ENCODE measurements at regions not wholly inside any gene's neighbourhood (a gene's known extent, or its start where the extent isn't known, plus 50 kb on each side); places are given as distances from the start of the nearest gene placed in this dataset.

DNA sequence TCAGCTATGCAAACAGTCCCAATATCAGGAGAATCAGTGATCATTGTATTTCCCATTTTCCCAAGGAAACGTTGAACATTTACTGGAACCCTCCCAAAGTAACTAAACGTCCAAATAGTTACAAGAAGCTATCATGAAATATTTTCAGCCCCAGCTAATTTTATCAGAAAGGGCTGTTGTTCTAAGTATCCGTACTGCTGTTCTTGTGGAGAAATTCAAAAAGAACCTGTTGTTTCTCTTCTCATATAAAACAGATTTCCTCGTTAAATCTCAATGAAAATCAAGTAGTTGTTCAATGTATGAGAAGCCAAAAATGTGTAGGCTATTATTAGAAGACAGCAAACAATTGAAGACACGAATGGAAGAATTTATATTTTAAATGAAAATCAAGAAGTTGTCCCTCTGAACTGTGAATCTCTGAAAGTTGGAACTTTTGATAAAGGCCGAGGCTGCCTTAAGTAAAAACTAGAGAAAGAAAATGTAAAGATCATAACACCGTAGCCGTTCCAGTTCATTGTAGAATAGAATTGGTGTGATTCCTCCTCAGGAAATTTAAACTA, 107.7 kb downstream of the HFE start:
- CTCF ChIA-PET: interaction anchor here (0.7 to 2.0 kb wide), 2 partner anchors 19 to 107 kb away, joined by 3 to 4 read pairs; no protein-coding TSS in a partner anchor
- WGBS (ENCODE audit: low lambda C conversion rate): 7% methylated on average over 8 of the region's 8 CpGs
- TF ChIP-seq, protein P1, sequence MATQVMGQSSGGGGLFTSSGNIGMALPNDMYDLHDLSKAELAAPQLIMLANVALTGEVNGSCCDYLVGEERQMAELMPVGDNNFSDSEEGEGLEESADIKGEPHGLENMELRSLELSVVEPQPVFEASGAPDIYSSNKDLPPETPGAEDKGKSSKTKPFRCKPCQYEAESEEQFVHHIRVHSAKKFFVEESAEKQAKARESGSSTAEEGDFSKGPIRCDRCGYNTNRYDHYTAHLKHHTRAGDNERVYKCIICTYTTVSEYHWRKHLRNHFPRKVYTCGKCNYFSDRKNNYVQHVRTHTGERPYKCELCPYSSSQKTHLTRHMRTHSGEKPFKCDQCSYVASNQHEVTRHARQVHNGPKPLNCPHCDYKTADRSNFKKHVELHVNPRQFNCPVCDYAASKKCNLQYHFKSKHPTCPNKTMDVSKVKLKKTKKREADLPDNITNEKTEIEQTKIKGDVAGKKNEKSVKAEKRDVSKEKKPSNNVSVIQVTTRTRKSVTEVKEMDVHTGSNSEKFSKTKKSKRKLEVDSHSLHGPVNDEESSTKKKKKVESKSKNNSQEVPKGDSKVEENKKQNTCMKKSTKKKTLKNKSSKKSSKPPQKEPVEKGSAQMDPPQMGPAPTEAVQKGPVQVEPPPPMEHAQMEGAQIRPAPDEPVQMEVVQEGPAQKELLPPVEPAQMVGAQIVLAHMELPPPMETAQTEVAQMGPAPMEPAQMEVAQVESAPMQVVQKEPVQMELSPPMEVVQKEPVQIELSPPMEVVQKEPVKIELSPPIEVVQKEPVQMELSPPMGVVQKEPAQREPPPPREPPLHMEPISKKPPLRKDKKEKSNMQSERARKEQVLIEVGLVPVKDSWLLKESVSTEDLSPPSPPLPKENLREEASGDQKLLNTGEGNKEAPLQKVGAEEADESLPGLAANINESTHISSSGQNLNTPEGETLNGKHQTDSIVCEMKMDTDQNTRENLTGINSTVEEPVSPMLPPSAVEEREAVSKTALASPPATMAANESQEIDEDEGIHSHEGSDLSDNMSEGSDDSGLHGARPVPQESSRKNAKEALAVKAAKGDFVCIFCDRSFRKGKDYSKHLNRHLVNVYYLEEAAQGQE (IDR thresholded peaks at IDR 0.05; ENCODE audit: low read depth, low read length): no peak
- TF ChIP-seq MXI1 (IDR thresholded peaks at IDR 0.05; ENCODE audit: low read depth, low read length): no peak
- TF ChIP-seq EP300 (IDR thresholded peaks at IDR 0.05; ENCODE audit: borderline replicate concordance in 1 of 2, low read depth in 1 of 2, low read length in 1 of 2): no peak
- TF ChIP-seq RCOR1 (IDR thresholded peaks at IDR 0.05; ENCODE audit: low read length): no peak
- TF ChIP-seq CHD2 (IDR thresholded peaks at IDR 0.05; ENCODE audit: low read length, partially characterized antibody): no peak
- TF ChIP-seq FOXM1 (IDR thresholded peaks at IDR 0.05; ENCODE audit: low read depth): no peak
- no peak for TF ChIP-seq NFIC (IDR thresholded peaks at IDR 0.05; ENCODE audit: borderline replicate concordance)
- TF ChIP-seq ELF1 (IDR thresholded peaks at IDR 0.05): no peak
- TF ChIP-seq YY1 (IDR thresholded peaks at IDR 0.05; ENCODE audit: low read depth): no peak
- no peak for TF ChIP-seq MEF2A (IDR thresholded peaks at IDR 0.05; ENCODE audit: borderline replicate concordance, low read depth)
- TF ChIP-seq TEAD4 (IDR thresholded peaks at IDR 0.05; ENCODE audit: borderline replicate concordance, insufficient read depth): no peak
- TF ChIP-seq JUND (IDR thresholded peaks at IDR 0.05): no peak
- TF ChIP-seq, protein P2, sequence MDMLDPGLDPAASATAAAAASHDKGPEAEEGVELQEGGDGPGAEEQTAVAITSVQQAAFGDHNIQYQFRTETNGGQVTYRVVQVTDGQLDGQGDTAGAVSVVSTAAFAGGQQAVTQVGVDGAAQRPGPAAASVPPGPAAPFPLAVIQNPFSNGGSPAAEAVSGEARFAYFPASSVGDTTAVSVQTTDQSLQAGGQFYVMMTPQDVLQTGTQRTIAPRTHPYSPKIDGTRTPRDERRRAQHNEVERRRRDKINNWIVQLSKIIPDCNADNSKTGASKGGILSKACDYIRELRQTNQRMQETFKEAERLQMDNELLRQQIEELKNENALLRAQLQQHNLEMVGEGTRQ (IDR thresholded peaks at IDR 0.05; ENCODE audit: borderline replicate concordance, low read depth, low read length): no peak
- TF ChIP-seq, protein P3, sequence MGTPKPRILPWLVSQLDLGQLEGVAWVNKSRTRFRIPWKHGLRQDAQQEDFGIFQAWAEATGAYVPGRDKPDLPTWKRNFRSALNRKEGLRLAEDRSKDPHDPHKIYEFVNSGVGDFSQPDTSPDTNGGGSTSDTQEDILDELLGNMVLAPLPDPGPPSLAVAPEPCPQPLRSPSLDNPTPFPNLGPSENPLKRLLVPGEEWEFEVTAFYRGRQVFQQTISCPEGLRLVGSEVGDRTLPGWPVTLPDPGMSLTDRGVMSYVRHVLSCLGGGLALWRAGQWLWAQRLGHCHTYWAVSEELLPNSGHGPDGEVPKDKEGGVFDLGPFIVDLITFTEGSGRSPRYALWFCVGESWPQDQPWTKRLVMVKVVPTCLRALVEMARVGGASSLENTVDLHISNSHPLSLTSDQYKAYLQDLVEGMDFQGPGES (IDR thresholded peaks at IDR 0.05; ENCODE audit: low read depth, low read length): no peak
- no peak for TF ChIP-seq POLR2AphosphoS5 (IDR thresholded peaks at IDR 0.05; ENCODE audit: low read depth, low read length)
- no peak for TF ChIP-seq RAD21 (IDR thresholded peaks at IDR 0.05; ENCODE audit: low read length)
- TF ChIP-seq TCF12 (IDR thresholded peaks at IDR 0.05): no peak
- no peak for TF ChIP-seq FOXJ3 (CRISPR knock-in tag; IDR thresholded peaks at IDR 0.05)

More for the DNA sequence above, 107.7 kb downstream of the HFE start:
- no peak for DNase-seq
- H3K9me2 ChIP-seq: no peaks in the 10 kb centered on the region
- H3K36me3 ChIP-seq (replicated peaks in 1 of 2; ENCODE audit: control insufficient read depth in 1 of 2, insufficient read depth in 2 of 2, low read length in 1 of 2): peaks cover 0 to 4% of the 10 kb centered on the region in 2 experiments
- peaks cover 41% of the 10 kb centered on the region for H3K79me2 ChIP-seq (ENCODE audit: insufficient read depth)
- peak overlapping the region; percentile 87 to 94 for H3K27ac ChIP-seq (ENCODE audit: low read depth in 2 of 2, low read length in 1 of 2)
- H3F3A ChIP-seq (replicated peaks; ENCODE audit: insufficient read depth): peaks cover 52% of the 10 kb centered on the region
- H4K20me1 ChIP-seq (ENCODE audit: insufficient read depth): peaks cover 5% of the 10 kb centered on the region; the same call in 1 of the 2 replicates
- no peaks in the 10 kb centered on the region for H3K9me3 ChIP-seq
- H2AFZ ChIP-seq (ENCODE audit: low read depth): peak overlapping the region; percentile 54
- POLR2A ChIA-PET: interaction anchor here (0.7 to 7.8 kb wide), 12 partner anchors 8 to 1630 kb away, joined by 3 to 247 read pairs (median 6); a partner anchor contains a TSS
- H3K27me3 ChIP-seq (ENCODE audit: insufficient read depth): no peaks in the 10 kb centered on the region
- peak overlapping the region; percentile 84 to 96 for H3K4me3 ChIP-seq (ENCODE audit: low read depth in 2 of 2, low read length in 1 of 2)
- peaks cover 8 to 14% of the 10 kb centered on the region in 2 experiments; a peak in 2 of 4 replicates for H3K4me1 ChIP-seq (ENCODE audit: control insufficient read depth in 1 of 2, insufficient read depth in 2 of 2, low read depth in 1 of 2, low read length in 1 of 2)
- H3K4me2 ChIP-seq: peak overlapping the region; percentile 91
- peak overlapping the region; percentile 97 for H3K9ac ChIP-seq

Measured in SK-N-SH (cell line).